Natural killer cell treated with Interleukin-12 subunit alpha and Interleukin-12 subunit beta and Interleukin-15 and Interleukin-18, amount 100 ng/mL, for 72 hours (primary cell): ENCODE measurements at regions not wholly inside any gene's neighbourhood (a gene's known extent, or its start where the extent isn't known, plus 50 kb on each side); places are given as distances from the start of the nearest gene placed in this dataset.

Source experiments
- ATAC-seq, 2 donors: fragments of 150-1000 bp; cut with Tn5 transposase in 1 of 2; sonication (Bioruptor Pico), chemical (Tn5 transposase) in 1 of 2; 2 replicates each; pipeline ENCODE4 v1.10.0; 2021
- DNase-seq: peaks from one replicate; pipeline ENCODE4 v3.0.0; 2022; ENCODE audit warnings: low spot score
- H3K27ac Mint-ChIP-seq, 2 donors: 1 replicate in 1 of 2; 2 replicates in 1 of 2; pipeline ENCODE4 v1.8.0; 2022; ENCODE audit warnings: mixed read lengths in 2 of 2, mild to moderate bottlenecking in 1 of 2, moderate library complexity in 1 of 2
- H3K27me3 Mint-ChIP-seq, 2 donors: 1 replicate in 1 of 2; 2 replicates in 1 of 2; pipeline ENCODE4 v1.8.0; 2022; ENCODE audit warnings: mixed read lengths in 2 of 2
- H3K36me3 Mint-ChIP-seq: one replicate; pipeline ENCODE4 v1.8.0; 2022; ENCODE audit warnings: mixed read lengths
- H3K4me1 Mint-ChIP-seq, 2 donors: 1 replicate in 1 of 2; 2 replicates in 1 of 2; pipeline ENCODE4 v1.8.0; 2022; ENCODE audit warnings: low read depth in 2 of 2, mixed read lengths in 2 of 2, mild to moderate bottlenecking in 1 of 2
- H3K4me3 Mint-ChIP-seq: one replicate; pipeline ENCODE4 v1.8.0; 2022; ENCODE audit warnings: mixed read lengths
- H3K9me3 Mint-ChIP-seq: 2 replicates; pipeline ENCODE4 v1.8.0; 2022; ENCODE audit warnings: mixed read lengths

DNA sequence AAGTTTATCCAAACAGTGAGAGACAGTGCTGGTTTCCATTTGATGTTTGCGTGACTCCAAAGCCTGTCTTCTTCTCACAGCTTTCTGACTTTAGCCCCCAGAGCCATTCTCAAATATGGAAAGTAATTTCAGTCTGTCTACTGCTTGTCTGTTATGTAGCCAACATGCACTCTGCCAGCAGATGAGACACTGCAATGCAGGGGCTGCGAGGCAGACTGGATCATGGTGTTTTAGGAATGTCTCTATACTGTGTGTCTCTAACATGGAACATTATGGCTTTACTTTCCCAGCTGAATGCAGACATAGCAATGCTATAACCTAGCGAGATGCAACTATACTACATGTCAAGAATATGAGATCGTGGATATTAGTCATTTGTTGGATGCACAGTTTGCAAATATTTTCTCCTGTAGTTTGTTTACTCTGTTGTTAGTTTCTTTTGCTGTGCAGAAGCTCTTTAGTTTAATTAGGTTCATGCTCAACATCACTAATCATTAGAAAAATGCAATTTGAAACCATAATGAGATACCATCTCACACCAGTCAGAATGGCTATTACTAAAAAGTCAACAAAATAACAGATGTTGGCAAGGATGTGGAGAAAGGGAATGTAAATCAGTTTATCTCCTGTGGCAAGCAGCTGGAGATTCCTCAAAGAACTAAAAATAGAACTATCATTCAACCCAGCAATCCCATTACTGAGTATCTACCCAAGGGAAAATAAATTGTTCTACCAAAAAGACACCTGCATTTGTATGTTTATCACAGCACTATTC is 235.8 kb upstream of the TMTC1 start:
- Mint-ChIP-seq H3K4me1 (no peaks in the 10 kb centered on the region), H3K27me3 (no peaks in the 10 kb centered on the region), H3K4me3 (no peak overlapping the region), H3K27ac (no peak overlapping the region), H3K9me3 (peaks cover 7% of the 10 kb centered on the region), H3K36me3 (no peaks in the 10 kb centered on the region)
- ATAC-seq (no peak), DNase-seq (no peak)

GRCh38 chr12:30016540-30017055 is 232.9 kb upstream of the TMTC1 start:
- DNase-seq (no peak), ATAC-seq (no peak)
- Mint-ChIP-seq H3K9me3 (no peaks in the 10 kb centered on the region), H3K36me3 (no peaks in the 10 kb centered on the region), H3K4me1 (no peaks in the 10 kb centered on the region), H3K4me3 (no peak overlapping the region), H3K27me3 (no peaks in the 10 kb centered on the region), H3K27ac (no peak overlapping the region)

GRCh38 chr12:30015631-30016337 is 232.0 kb upstream of the TMTC1 start:
- DNase-seq (no peak), ATAC-seq (peak in 1 of 2 donors; percentile 20)
- H3K4me1 Mint-ChIP-seq = no peaks in the 10 kb centered on the region
- H3K36me3 Mint-ChIP-seq = no peaks in the 10 kb centered on the region
- H3K27ac Mint-ChIP-seq = no peak overlapping the region
- H3K9me3 Mint-ChIP-seq = no peaks in the 10 kb centered on the region
- no peaks in the 10 kb centered on the region for H3K27me3 Mint-ChIP-seq
- H3K4me3 Mint-ChIP-seq = no peak overlapping the region

DNA sequence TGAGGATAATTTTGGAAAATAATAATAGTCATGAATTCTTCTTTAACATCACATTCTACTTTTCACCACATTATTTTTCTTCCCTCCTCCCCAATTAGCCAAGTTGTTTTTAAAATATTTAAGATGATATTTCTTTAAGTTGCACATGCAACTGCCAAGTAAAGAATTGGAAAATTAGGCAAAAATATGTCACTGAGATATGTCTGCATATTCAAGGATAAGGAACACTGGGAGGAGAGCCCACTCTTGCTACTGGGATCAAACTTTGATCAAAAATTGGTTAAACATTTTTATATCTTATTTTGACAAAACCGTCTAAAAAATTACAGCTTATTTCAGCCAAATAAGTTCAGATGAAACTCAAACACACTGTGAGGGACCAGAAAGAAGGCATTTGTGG is 231.2 kb upstream of the TMTC1 start:
- no peak overlapping the region for H3K4me3 Mint-ChIP-seq
- no peaks in the 10 kb centered on the region for H3K4me1 Mint-ChIP-seq
- H3K36me3 Mint-ChIP-seq = no peaks in the 10 kb centered on the region
- H3K27me3 Mint-ChIP-seq = no peaks in the 10 kb centered on the region
- DNase-seq (no peak), ATAC-seq (no peak)
- H3K27ac Mint-ChIP-seq = no peak overlapping the region
- H3K9me3 Mint-ChIP-seq = no peaks in the 10 kb centered on the region

GRCh38 chr12:30012816-30013450 is 229.2 kb upstream of the TMTC1 start:
- Mint-ChIP-seq H3K36me3 (no peaks in the 10 kb centered on the region), H3K9me3 (no peaks in the 10 kb centered on the region), H3K4me1 (no peaks in the 10 kb centered on the region), H3K4me3 (no peak overlapping the region), H3K27me3 (no peaks in the 10 kb centered on the region), H3K27ac (no peak overlapping the region)
- DNase-seq = no peak
- ATAC-seq = no peak

DNA sequence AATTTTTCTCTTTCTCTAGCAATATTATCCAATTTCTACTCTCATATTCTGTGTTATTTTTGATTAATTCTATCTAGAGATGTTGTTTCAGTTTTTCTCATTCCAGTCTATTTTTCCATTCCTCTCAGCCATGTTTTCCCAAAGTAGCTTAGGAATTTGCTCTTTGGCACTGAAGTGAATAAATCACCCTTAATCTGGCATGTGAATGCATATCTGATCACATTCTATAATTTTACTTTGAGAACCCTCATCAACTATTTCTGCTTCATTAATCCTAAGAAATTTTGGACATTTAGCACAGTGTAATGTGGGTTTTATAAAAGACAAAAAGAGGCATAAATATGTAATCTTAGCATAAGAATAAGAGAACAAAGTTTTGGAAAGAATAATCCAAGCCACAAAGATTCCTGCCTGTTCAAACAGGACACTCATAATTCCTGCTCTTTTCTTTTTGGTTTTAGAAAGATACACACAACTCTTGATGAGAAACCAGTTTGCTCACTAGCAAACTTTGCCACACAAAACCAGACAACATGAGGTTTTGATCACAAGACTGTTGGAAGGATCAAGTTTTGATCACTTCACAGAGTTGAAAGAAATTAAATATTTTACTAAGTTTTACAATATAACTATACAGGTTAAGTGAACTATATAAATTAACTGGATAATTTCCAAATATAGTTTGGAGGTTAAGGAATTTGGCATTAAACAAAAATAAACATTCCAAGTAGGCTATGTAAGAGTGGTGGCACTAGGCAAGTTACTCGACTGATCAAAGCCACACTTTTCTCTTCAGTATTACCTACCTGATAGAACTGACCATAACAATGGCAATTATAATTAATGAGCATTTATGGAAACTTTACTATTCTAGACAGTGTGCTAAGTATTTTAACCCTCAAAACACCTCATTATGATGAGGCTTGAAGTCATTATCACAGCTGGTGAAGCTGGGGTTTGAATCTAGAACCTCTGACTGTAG is 226.6 kb upstream of the TMTC1 start:
- no peak overlapping the region for H3K4me3 Mint-ChIP-seq
- ATAC-seq = no peak
- DNase-seq = no peak
- H3K36me3 Mint-ChIP-seq = no peaks in the 10 kb centered on the region
- H3K27me3 Mint-ChIP-seq = no peaks in the 10 kb centered on the region
- H3K9me3 Mint-ChIP-seq = peaks cover 9% of the 10 kb centered on the region
- H3K4me1 Mint-ChIP-seq = no peaks in the 10 kb centered on the region
- H3K27ac Mint-ChIP-seq = no peak overlapping the region

DNA sequence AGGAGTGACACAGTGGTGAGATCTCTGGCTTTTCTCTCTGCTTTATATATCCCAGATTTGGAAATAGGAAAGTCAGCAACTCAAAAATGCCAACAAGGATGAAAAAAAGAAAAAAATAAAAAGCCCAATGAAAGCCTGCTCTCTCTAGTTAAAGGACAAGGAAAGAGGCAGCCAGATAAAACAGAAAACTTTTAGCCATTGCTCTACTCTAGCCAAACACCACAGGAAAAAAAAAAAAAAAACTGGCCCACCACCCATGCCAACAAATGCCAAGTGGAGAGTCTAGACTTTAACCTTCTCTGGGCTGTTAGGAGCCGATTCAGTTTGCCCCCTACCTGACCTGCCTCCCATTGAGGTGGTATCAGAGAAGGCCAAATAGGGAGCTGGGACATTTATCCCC is 222.3 kb upstream of the TMTC1 start:
- DNase-seq = no peak
- no peaks in the 10 kb centered on the region for H3K27me3 Mint-ChIP-seq
- H3K27ac Mint-ChIP-seq = no peak overlapping the region
- no peaks in the 10 kb centered on the region for H3K4me1 Mint-ChIP-seq
- no peak for ATAC-seq
- H3K4me3 Mint-ChIP-seq = no peak overlapping the region
- H3K9me3 Mint-ChIP-seq = peaks cover 9% of the 10 kb centered on the region
- no peaks in the 10 kb centered on the region for H3K36me3 Mint-ChIP-seq

- Mint-ChIP-seq H3K4me1 (no peaks in the 10 kb centered on the region), H3K4me3 (no peak overlapping the region), H3K36me3 (no peaks in the 10 kb centered on the region), H3K9me3 (peaks cover 13% of the 10 kb centered on the region), H3K27ac (no peak overlapping the region), H3K27me3 (no peaks in the 10 kb centered on the region)
- ATAC-seq (no peak), DNase-seq (no peak)
These were observed 219.6 kb upstream of the TMTC1 start for GRCh38 chr12:30003321-30003720.

GRCh38 chr12:30002677-30003076 is 218.9 kb upstream of the TMTC1 start:
- no peaks in the 10 kb centered on the region for H3K36me3 Mint-ChIP-seq
- no peaks in the 10 kb centered on the region for H3K4me1 Mint-ChIP-seq
- no peak for DNase-seq
- H3K9me3 Mint-ChIP-seq = peaks cover 12% of the 10 kb centered on the region
- no peak for ATAC-seq
- H3K27me3 Mint-ChIP-seq = no peaks in the 10 kb centered on the region
- no peak overlapping the region for H3K27ac Mint-ChIP-seq
- no peak overlapping the region for H3K4me3 Mint-ChIP-seq

- no peaks in the 10 kb centered on the region for H3K4me1 Mint-ChIP-seq
- no peak overlapping the region for H3K27ac Mint-ChIP-seq
- H3K36me3 Mint-ChIP-seq = no peaks in the 10 kb centered on the region
- peaks cover 8% of the 10 kb centered on the region for H3K9me3 Mint-ChIP-seq
- no peaks in the 10 kb centered on the region for H3K27me3 Mint-ChIP-seq
- no peak for ATAC-seq
- no peak for DNase-seq
- no peak overlapping the region for H3K4me3 Mint-ChIP-seq
These were observed 216.7 kb upstream of the TMTC1 start for GRCh38 chr12:30000401-30000800.

DNA sequence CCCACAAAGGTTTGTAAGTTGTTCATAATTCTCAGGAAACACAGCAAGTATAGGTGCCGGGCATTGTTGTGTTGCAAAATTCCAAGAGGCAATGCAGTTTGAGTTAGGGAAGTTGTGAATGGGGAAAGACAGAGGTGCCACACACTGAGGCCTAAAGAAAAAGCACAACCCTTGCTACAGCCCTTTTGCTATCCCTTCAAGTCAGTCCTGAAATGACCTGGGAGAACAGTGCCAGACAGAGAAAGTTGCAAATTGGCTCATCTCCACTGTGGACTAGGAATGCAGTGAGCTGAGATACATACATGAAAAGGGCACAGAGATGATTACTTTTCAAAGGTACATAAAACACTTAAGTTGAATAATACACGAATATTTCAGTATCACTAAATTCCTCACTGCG is 213.3 kb upstream of the TMTC1 start:
- no peak for DNase-seq
- Mint-ChIP-seq H3K27ac (no peak overlapping the region), H3K4me3 (no peak overlapping the region), H3K4me1 (no peaks in the 10 kb centered on the region), H3K27me3 (no peaks in the 10 kb centered on the region), H3K9me3 (peaks cover 8% of the 10 kb centered on the region), H3K36me3 (no peaks in the 10 kb centered on the region)
- no peak for ATAC-seq

DNA sequence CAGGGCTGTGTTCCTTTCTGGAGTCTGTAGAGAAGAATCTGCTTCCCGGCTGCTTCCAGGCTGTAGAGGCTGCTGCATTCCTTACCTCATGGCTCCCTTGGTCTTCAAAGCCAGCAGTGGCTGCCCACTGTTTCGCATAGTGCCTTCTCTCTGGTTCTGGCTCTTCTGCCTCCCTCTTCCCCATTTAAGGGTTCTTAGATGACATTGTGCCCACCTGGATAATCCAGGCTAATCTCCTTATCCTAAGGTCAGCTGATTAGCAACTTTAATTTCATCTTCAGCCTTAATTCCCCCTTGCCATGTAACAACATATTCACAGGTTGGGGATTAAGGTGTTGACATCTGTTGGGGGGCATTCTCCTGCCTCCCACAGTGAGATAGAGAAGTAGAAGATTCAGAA is 208.6 kb upstream of the TMTC1 start:
- Mint-ChIP-seq H3K4me3 (no peak overlapping the region), H3K4me1 (no peaks in the 10 kb centered on the region), H3K9me3 (peaks cover 6% of the 10 kb centered on the region), H3K27ac (no peak overlapping the region), H3K27me3 (no peaks in the 10 kb centered on the region), H3K36me3 (no peaks in the 10 kb centered on the region)
- ATAC-seq (no peak), DNase-seq (no peak)

DNA sequence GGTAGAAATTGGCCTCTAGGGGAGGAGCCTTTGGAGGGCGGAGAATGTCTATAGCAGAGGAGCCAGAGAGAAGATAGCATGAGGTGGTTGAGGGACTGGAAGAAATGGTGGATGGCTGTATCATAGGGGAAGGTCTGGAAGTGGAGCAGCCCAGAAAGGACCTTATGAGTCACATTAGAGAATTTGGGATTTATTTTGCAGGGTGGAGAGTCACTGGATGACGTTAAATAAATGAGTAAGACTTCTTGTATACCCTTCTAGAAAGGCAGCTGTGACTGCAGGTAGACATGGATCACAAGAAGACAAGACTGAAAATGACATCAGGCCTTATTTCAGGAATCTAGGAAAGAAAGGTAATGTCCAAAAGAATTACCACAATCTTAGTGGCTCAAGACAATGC is 208.2 kb upstream of the TMTC1 start:
- ATAC-seq (no peak), DNase-seq (no peak)
- H3K9me3 Mint-ChIP-seq = peaks cover 6% of the 10 kb centered on the region
- no peaks in the 10 kb centered on the region for H3K27me3 Mint-ChIP-seq
- no peak overlapping the region for H3K27ac Mint-ChIP-seq
- H3K4me3 Mint-ChIP-seq = no peak overlapping the region
- H3K4me1 Mint-ChIP-seq = no peaks in the 10 kb centered on the region
- no peaks in the 10 kb centered on the region for H3K36me3 Mint-ChIP-seq
